ENCODE measurements at regions not wholly inside any gene's neighbourhood (a gene's known extent, or its start where the extent isn't known, plus 50 kb on each side); places are given as distances from the start of the nearest gene placed in this dataset.

GRCh38 chr4:67124716-67125115 is 420.6 kb downstream of the CENPC start:
- WGBS, 5 donors = 74 to 82% (median 75%) methylated on average over 4 of the region's 4 CpGs
- H3K4me1 ChIP-seq = no peaks in the 10 kb centered on the region
- H3K9me3 ChIP-seq = no peaks in the 10 kb centered on the region
- no peaks in the 10 kb centered on the region for H3K27me3 ChIP-seq
- H3K27ac ChIP-seq = no peak overlapping the region
- H3K36me3 ChIP-seq = no peaks in the 10 kb centered on the region
- DNase-seq = no peak
- no peak for TF ChIP-seq POLR2AphosphoS5 (IDR thresholded peaks at IDR 0.05)
- TF ChIP-seq POLR2A (IDR thresholded peaks at IDR 0.05) = no peak
- TF ChIP-seq, protein P1, sequence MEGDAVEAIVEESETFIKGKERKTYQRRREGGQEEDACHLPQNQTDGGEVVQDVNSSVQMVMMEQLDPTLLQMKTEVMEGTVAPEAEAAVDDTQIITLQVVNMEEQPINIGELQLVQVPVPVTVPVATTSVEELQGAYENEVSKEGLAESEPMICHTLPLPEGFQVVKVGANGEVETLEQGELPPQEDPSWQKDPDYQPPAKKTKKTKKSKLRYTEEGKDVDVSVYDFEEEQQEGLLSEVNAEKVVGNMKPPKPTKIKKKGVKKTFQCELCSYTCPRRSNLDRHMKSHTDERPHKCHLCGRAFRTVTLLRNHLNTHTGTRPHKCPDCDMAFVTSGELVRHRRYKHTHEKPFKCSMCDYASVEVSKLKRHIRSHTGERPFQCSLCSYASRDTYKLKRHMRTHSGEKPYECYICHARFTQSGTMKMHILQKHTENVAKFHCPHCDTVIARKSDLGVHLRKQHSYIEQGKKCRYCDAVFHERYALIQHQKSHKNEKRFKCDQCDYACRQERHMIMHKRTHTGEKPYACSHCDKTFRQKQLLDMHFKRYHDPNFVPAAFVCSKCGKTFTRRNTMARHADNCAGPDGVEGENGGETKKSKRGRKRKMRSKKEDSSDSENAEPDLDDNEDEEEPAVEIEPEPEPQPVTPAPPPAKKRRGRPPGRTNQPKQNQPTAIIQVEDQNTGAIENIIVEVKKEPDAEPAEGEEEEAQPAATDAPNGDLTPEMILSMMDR (IDR thresholded peaks at IDR 0.05) = no peak
- intact Hi-C loops (cut with DNase I; ENCODE audit: low total_unique reads) = no loop called here
- H3K4me3 ChIP-seq = no peak overlapping the region

DNA sequence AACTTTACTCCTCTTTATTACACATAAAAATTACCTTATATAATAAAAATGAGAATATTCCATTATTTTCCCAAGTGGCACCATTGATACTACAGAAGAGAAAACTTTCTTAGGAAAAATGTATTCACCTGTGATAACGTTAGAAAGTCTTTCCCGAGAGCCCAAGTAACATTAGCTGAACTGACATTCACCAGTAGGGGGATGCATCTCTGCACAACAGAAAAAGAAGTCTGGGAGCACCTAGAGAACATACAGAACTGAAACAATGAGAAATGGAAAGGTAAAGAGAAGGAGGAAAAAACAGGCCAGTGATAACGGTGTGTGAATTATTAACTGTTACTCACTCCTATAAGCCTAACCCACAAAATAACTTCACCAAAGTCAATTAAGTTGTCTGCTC is 423.3 kb downstream of the CENPC start:
- TF ChIP-seq, protein P1 (IDR thresholded peaks at IDR 0.05) = no peak
- TF ChIP-seq POLR2AphosphoS5 (IDR thresholded peaks at IDR 0.05) = no peak
- no peak for TF ChIP-seq EP300 (IDR thresholded peaks at IDR 0.05)
- TF ChIP-seq POLR2A (IDR thresholded peaks at IDR 0.05) = no peak
- H3K27ac ChIP-seq = no peak overlapping the region
- no peaks in the 10 kb centered on the region for H3K4me1 ChIP-seq
- peak in 1 of 2 donors; percentile 46 for DNase-seq
- 11 to 19% (median 16%) methylated on average over 3 of the region's 3 CpGs for WGBS, 5 donors
- H3K9me3 ChIP-seq = peaks cover 0 to 9% (median 1%) of the 10 kb centered on the region in 4 donors
- no peaks in the 10 kb centered on the region for H3K27me3 ChIP-seq
- no peaks in the 10 kb centered on the region for H3K36me3 ChIP-seq
- no peak overlapping the region for H3K4me3 ChIP-seq
- intact Hi-C loops (cut with DNase I; ENCODE audit: low total_unique reads) = no loop called here

- no peak overlapping the region for H3K27ac ChIP-seq
- H3K4me3 ChIP-seq = no peak overlapping the region
- H3K27me3 ChIP-seq = no peaks in the 10 kb centered on the region
- 37 to 58% (median 48%) methylated on average over 1 of the region's 1 CpG for WGBS, 5 donors
- intact Hi-C loops (cut with DNase I; ENCODE audit: low total_unique reads) = no loop called here
- no peak for DNase-seq
- no peaks in the 10 kb centered on the region for H3K36me3 ChIP-seq
- no peaks in the 10 kb centered on the region for H3K4me1 ChIP-seq
- H3K9me3 ChIP-seq = peaks cover 0 to 11% (median 3%) of the 10 kb centered on the region in 4 donors
- TF ChIP-seq, protein P1 (IDR thresholded peaks at IDR 0.05) = no peak
- TF ChIP-seq POLR2A (IDR thresholded peaks at IDR 0.05) (no peak), POLR2AphosphoS5 (IDR thresholded peaks at IDR 0.05) (no peak), EP300 (IDR thresholded peaks at IDR 0.05) (no peak)
Measured at GRCh38 chr4:67120369-67120768, 424.9 kb downstream of the CENPC start.

GRCh38 chr4:67109276-67109675 is 436.0 kb downstream of the CENPC start:
- DNase-seq = no peak
- no peak overlapping the region for H3K27ac ChIP-seq
- H3K9me3 ChIP-seq = no peaks in the 10 kb centered on the region
- no peaks in the 10 kb centered on the region for H3K27me3 ChIP-seq
- H3K4me1 ChIP-seq = no peaks in the 10 kb centered on the region
- no peaks in the 10 kb centered on the region for H3K36me3 ChIP-seq
- intact Hi-C loops (cut with DNase I; ENCODE audit: low total_unique reads) = no loop called here
- H3K4me3 ChIP-seq = no peak overlapping the region
- no peak for TF ChIP-seq POLR2A (IDR thresholded peaks at IDR 0.05)

GRCh38 chr4:67106861-67107460 is 438.3 kb downstream of the CENPC start:
- Histone ChIP-seq H3K27me3 (no peaks in the 10 kb centered on the region), H3K27ac (no peak overlapping the region), H3K4me3 (no peak overlapping the region), H3K36me3 (no peaks in the 10 kb centered on the region), H3K4me1 (no peaks in the 10 kb centered on the region), H3K9me3 (no peaks in the 10 kb centered on the region)
- DNase-seq = peak in 1 of 2 donors; percentile 73
- TF ChIP-seq POLR2AphosphoS5 (IDR thresholded peaks at IDR 0.05) (no peak), POLR2A (IDR thresholded peaks at IDR 0.05) (no peak), EP300 (IDR thresholded peaks at IDR 0.05) (no peak)
- TF ChIP-seq, protein P1 (IDR thresholded peaks at IDR 0.05) = no peak
- intact Hi-C loops (cut with DNase I; ENCODE audit: low total_unique reads) = no loop called here
- 17 to 44% (median 27%) methylated on average over 3 of the region's 3 CpGs for WGBS, 5 donors
